Mammary epithelial cell (primary cell): ENCODE measurements at regions not wholly inside any gene's neighbourhood (a gene's known extent, or its start where the extent isn't known, plus 50 kb on each side); places are given as distances from the start of the nearest gene placed in this dataset.

Experiments used
- CTCF ChIP-seq, 2 donors: IDR thresholded peaks in 1 of 2; conservative IDR thresholded peaks in 1 of 2; 2 replicates each; pipeline ENCODE4 v1.5.1; 2011 to 2012; ENCODE audit warnings: inconsistent platforms in 2 of 2, low read length in 2 of 2, mild to moderate bottlenecking in 2 of 2, control low read depth in 1 of 2, low read depth in 1 of 2; ENCODE audit not compliant: insufficient read depth in 1 of 2; ENCODE audit errors: extremely low read depth in 1 of 2
- EZH2 ChIP-seq: IDR thresholded peaks from 2 replicates; pipeline ENCODE4 v1.6.1; 2012; ENCODE audit warnings: low read length, inconsistent platforms, borderline replicate concordance

GRCh38 chr1:213366141-213366831, 315.2 kb downstream of the RPS6KC1 start:
- TF ChIP-seq CTCF (conservative IDR thresholded peaks at IDR 0.05 in 1 of 2, IDR thresholded peaks at IDR 0.05 in 1 of 2; ENCODE audit: extremely low read depth in 1 of 2, insufficient read depth in 1 of 2, low read depth in 1 of 2, low read length in 2 of 2) = no peak
- no peak for TF ChIP-seq EZH2
